Erythroblast (primary cell): ENCODE measurements at regions not wholly inside any gene's neighbourhood (a gene's known extent, or its start where the extent isn't known, plus 50 kb on each side); places are given as distances from the start of the nearest gene placed in this dataset.

Experiments
- GATA1 ChIP-seq: IDR thresholded peaks from 2 replicates; pipeline ENCODE4 v1.6.1; 2011; ENCODE audit warnings: low read depth, mild to moderate bottlenecking, control low read depth, low read length, moderate library complexity
- POLR2A ChIP-seq: IDR thresholded peaks from 2 replicates; pipeline ENCODE4 v1.6.1; 2011; ENCODE audit warnings: mild to moderate bottlenecking, low read length

DNA sequence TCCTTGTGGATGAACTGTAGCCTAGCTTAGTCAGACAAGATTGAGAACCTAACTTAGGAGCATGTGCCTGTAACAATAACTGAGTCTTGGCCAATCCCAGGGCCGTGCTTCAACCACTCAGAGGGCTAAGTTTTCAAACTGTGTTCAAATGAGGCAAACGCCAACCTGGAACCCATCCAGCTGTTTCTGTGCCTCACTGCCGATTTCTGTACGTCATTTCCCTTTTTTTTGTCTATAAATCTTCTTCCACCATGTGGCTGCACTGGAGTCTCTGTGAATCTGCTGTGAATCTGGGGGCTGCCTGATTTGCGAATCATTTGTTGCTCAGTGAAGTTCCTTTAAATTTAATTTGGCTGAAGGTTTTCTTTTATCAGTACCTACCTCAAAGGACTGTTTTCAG is 115.0 kb upstream of the CHD6 start:
- TF ChIP-seq POLR2A: no peak
- no peak for TF ChIP-seq GATA1
